ENCODE measurements at regions not wholly inside any gene's neighbourhood (a gene's known extent, or its start where the extent isn't known, plus 50 kb on each side); places are given as distances from the start of the nearest gene placed in this dataset.

DNA sequence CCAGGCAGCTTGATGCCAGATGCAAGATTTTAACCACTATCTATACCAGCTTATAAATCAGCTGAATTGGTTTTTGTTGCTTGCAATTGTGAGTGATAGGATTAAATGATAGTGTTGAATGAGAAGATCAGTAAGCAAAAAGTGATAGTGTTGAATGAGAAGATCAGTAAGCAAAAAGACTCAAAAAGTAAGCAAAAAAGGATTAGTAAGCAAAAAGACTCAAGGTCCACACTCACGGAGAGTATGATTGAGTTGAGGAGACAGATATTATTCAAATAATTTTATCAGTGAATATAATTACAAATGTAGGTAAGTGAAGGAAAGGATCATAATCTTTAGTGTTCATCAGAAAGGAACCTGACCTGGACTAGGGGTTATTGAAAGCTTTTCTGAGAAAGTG lies 58.0 kb upstream of the ARRDC3 start:
- H3K27ac Mint-ChIP-seq, result no peak overlapping the region
- H3K36me3 Mint-ChIP-seq (ENCODE audit: insufficient read depth), result no peaks in the 10 kb centered on the region
- no peak for TF ChIP-seq CTCF (IDR thresholded peaks at IDR 0.05; ENCODE audit: unreplicated experiment)
- no peak for DNase-seq (ENCODE audit: low spot score, unreplicated experiment)
- no peaks in the 10 kb centered on the region for H3K9me3 Mint-ChIP-seq (ENCODE audit: low read depth)
- H3K27me3 Mint-ChIP-seq, result no peaks in the 10 kb centered on the region
- H3K4me3 Mint-ChIP-seq (ENCODE audit: low read depth), result no peak overlapping the region
- H3K4me1 Mint-ChIP-seq (ENCODE audit: low read depth), result no peaks in the 10 kb centered on the region

DNA sequence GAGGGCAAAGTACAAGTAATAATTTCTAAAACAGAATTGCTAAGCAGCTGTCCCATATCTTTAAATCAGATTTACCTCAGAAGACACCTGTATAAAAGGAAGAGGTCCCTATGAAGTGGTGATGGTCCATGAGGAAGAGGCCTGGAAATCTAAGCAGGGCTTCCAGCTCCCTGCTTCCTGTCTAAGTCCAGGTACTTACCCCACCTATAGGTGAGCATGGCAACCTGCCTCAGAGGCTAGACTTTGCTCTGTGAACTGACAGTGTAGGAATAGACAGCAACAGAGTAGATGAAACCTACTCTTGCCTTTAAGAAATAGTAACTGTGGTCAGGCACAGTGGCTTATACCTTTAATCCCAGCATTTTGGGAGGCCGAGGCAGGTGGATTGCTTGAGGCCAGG lies 55.8 kb upstream of the ARRDC3 start:
- Mint-ChIP-seq H3K27me3 (no peaks in the 10 kb centered on the region), H3K36me3 (ENCODE audit: insufficient read depth) (no peaks in the 10 kb centered on the region), H3K4me1 (ENCODE audit: low read depth) (no peaks in the 10 kb centered on the region), H3K9me3 (ENCODE audit: low read depth) (no peaks in the 10 kb centered on the region), H3K27ac (no peak overlapping the region), H3K4me3 (ENCODE audit: low read depth) (no peak overlapping the region)
- no peak for DNase-seq (ENCODE audit: low spot score, unreplicated experiment)
- TF ChIP-seq CTCF (IDR thresholded peaks at IDR 0.05; ENCODE audit: unreplicated experiment), result no peak

DNA sequence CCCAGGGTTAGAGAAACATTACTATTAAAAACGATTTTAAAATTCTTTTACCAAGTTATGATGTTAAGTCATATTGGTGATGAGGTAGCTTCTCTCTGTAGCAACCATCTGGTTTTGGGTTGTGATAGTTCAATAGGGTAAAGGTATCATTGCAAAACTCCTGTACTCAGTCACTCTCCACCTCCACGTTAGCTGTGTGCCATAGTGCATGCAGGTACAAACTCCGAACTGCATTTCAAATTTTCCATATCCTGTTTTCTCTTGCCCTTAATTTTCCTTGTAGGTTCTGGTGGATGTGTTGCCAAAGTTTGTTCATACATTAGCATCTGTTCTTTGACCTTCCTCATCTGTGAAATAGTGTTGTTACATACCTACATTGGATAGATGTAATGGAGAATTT lies 53.1 kb upstream of the ARRDC3 start:
- Mint-ChIP-seq H3K4me1 (ENCODE audit: low read depth) (no peaks in the 10 kb centered on the region), H3K27ac (no peak overlapping the region), H3K27me3 (no peaks in the 10 kb centered on the region), H3K4me3 (ENCODE audit: low read depth) (no peak overlapping the region), H3K9me3 (ENCODE audit: low read depth) (no peaks in the 10 kb centered on the region), H3K36me3 (ENCODE audit: insufficient read depth) (no peaks in the 10 kb centered on the region)
- no peak for DNase-seq (ENCODE audit: low spot score, unreplicated experiment)
- no peak for TF ChIP-seq CTCF (IDR thresholded peaks at IDR 0.05; ENCODE audit: unreplicated experiment)

DNA sequence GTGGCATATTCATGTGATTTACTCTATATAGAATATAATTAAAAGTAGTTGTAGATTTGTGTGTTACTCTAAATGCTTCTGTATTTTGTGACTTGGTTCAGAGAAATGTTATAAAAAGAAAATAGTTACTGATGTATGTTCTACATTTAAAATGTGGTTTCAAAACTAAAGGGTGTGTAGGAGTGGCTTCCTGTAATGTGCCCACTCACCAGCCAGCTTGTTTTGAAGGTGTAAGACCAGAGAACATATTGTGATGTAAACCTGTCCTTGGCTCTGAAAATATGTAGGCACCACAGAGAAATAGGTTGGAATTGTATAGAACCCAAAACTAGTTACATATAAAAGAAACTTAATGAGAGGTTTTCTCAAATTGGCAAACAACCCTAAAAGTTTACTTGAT lies 51.2 kb upstream of the ARRDC3 start:
- no peaks in the 10 kb centered on the region for H3K36me3 Mint-ChIP-seq (ENCODE audit: insufficient read depth)
- no peaks in the 10 kb centered on the region for H3K27me3 Mint-ChIP-seq
- no peaks in the 10 kb centered on the region for H3K4me1 Mint-ChIP-seq (ENCODE audit: low read depth)
- no peak overlapping the region for H3K27ac Mint-ChIP-seq
- H3K4me3 Mint-ChIP-seq (ENCODE audit: low read depth), result no peak overlapping the region
- TF ChIP-seq CTCF (IDR thresholded peaks at IDR 0.05; ENCODE audit: unreplicated experiment), result no peak
- DNase-seq (ENCODE audit: low spot score, unreplicated experiment), result no peak
- H3K9me3 Mint-ChIP-seq (ENCODE audit: low read depth), result peaks cover 3% of the 10 kb centered on the region

- Mint-ChIP-seq H3K27ac (no peak overlapping the region), H3K4me1 (ENCODE audit: low read depth) (no peaks in the 10 kb centered on the region), H3K4me3 (ENCODE audit: low read depth) (no peak overlapping the region), H3K27me3 (no peaks in the 10 kb centered on the region), H3K9me3 (ENCODE audit: low read depth) (peaks cover 3% of the 10 kb centered on the region), H3K36me3 (ENCODE audit: insufficient read depth) (no peaks in the 10 kb centered on the region)
- TF ChIP-seq CTCF (IDR thresholded peaks at IDR 0.05; ENCODE audit: unreplicated experiment), result no peak
- no peak for DNase-seq (ENCODE audit: low spot score, unreplicated experiment)
Observed at GRCh38 chr5:91433861-91434260, 50.7 kb upstream of the ARRDC3 start.
